ENCODE measurements at regions not wholly inside any gene's neighbourhood (a gene's known extent, or its start where the extent isn't known, plus 50 kb on each side); places are given as distances from the start of the nearest gene placed in this dataset.
"Not testable (repeated sequence)": the region's sequence is repeated elsewhere in the genome, so short reads cannot be mapped to it uniquely, and the experiment has no call there.

- H3K9me3 Mint-ChIP-seq, result peaks cover 17% of the 10 kb centered on the region
- H3K36me3 Mint-ChIP-seq, result peaks cover 1% of the 10 kb centered on the region
- H3K4me3 Mint-ChIP-seq, result no peak overlapping the region
- H3K27ac Mint-ChIP-seq, result no peak overlapping the region
- TF ChIP-seq CTCF (IDR thresholded peaks at IDR 0.05; ENCODE audit: unreplicated experiment), result no peak
- no peaks in the 10 kb centered on the region for H3K27me3 Mint-ChIP-seq (ENCODE audit: low read depth)
- H3K4me1 Mint-ChIP-seq, result peaks cover 2% of the 10 kb centered on the region
- no peak for DNase-seq (ENCODE audit: low spot score in 2 of 2, unreplicated experiment in 2 of 2)
Observed at GRCh38 chr6:77010931-77011542, 452.3 kb downstream of the HTR1B start.

GRCh38 chr6:76992553-76992952, 470.7 kb downstream of the HTR1B start:
- H3K4me3 Mint-ChIP-seq, result no peak overlapping the region
- DNase-seq (ENCODE audit: low spot score in 2 of 2, unreplicated experiment in 2 of 2), result no peak
- no peaks in the 10 kb centered on the region for H3K4me1 Mint-ChIP-seq
- H3K36me3 Mint-ChIP-seq, result no peaks in the 10 kb centered on the region
- no peak for TF ChIP-seq CTCF (IDR thresholded peaks at IDR 0.05; ENCODE audit: unreplicated experiment)
- H3K27me3 Mint-ChIP-seq (ENCODE audit: low read depth), result peaks cover 2% of the 10 kb centered on the region
- H3K27ac Mint-ChIP-seq, result no peak overlapping the region
- peaks cover 7% of the 10 kb centered on the region for H3K9me3 Mint-ChIP-seq

GRCh38 chr6:76984572-76984971, 478.7 kb downstream of the HTR1B start:
- Mint-ChIP-seq H3K27ac (no peak overlapping the region), H3K36me3 (no peaks in the 10 kb centered on the region), H3K9me3 (peaks cover 7% of the 10 kb centered on the region), H3K27me3 (ENCODE audit: low read depth) (no peaks in the 10 kb centered on the region), H3K4me3 (no peak overlapping the region), H3K4me1 (no peaks in the 10 kb centered on the region)
- DNase-seq (ENCODE audit: low spot score in 2 of 2, unreplicated experiment in 2 of 2), result no peak
- TF ChIP-seq CTCF (IDR thresholded peaks at IDR 0.05; ENCODE audit: unreplicated experiment), result no peak

- H3K27me3 Mint-ChIP-seq (ENCODE audit: low read depth), result no peaks in the 10 kb centered on the region
- no peaks in the 10 kb centered on the region for H3K4me1 Mint-ChIP-seq
- no peak overlapping the region for H3K27ac Mint-ChIP-seq
- TF ChIP-seq CTCF (IDR thresholded peaks at IDR 0.05; ENCODE audit: unreplicated experiment), result no peak
- no peak overlapping the region for H3K4me3 Mint-ChIP-seq
- no peaks in the 10 kb centered on the region for H3K36me3 Mint-ChIP-seq
- H3K9me3 Mint-ChIP-seq, result no peaks in the 10 kb centered on the region
- DNase-seq (ENCODE audit: low spot score in 2 of 2, unreplicated experiment in 2 of 2), result no peak
Observed at GRCh38 chr6:76982476-76983199, 480.7 kb downstream of the HTR1B start.

GRCh38 chr6:76972474-76972873, 490.8 kb downstream of the HTR1B start:
- Mint-ChIP-seq H3K9me3 (no peaks in the 10 kb centered on the region), H3K4me1 (no peaks in the 10 kb centered on the region), H3K27me3 (ENCODE audit: low read depth) (no peaks in the 10 kb centered on the region), H3K27ac (no peak overlapping the region), H3K36me3 (no peaks in the 10 kb centered on the region), H3K4me3 (no peak overlapping the region)
- DNase-seq (ENCODE audit: low spot score in 2 of 2, unreplicated experiment in 2 of 2), result no peak
- TF ChIP-seq CTCF (IDR thresholded peaks at IDR 0.05; ENCODE audit: unreplicated experiment), result no peak

GRCh38 chr6:76959177-76959576, 504.1 kb downstream of the HTR1B start:
- not testable (repeated sequence) for H3K36me3 Mint-ChIP-seq; H3K27me3 Mint-ChIP-seq (ENCODE audit: low read depth); H3K9me3 Mint-ChIP-seq; H3K4me1 Mint-ChIP-seq; DNase-seq (ENCODE audit: low spot score in 2 of 2, unreplicated experiment in 2 of 2); H3K4me3 Mint-ChIP-seq; H3K27ac Mint-ChIP-seq
